Heart left ventricle (tissue), 13 donors: ENCODE measurements at regions not wholly inside any gene's neighbourhood (a gene's known extent, or its start where the extent isn't known, plus 50 kb on each side); places are given as distances from the start of the nearest gene placed in this dataset.

Experiments
- POLR2A ChIP-seq, 2 donors: fragments of 450-650 bp; IDR thresholded peaks; one replicate each; pipeline ENCODE4 v1.6.1; 2017; ENCODE audit warnings: antibody characterized with exemption in 2 of 2, mild to moderate bottlenecking in 2 of 2, moderate library complexity in 2 of 2
- TF ChIP-seq, protein P1 (sequence below), 12 donors: fragments of 200-600 bp; sonication (generic) in 4 of 12; IDR thresholded peaks; one replicate each; pipeline versions ENCODE4 v1.5.0 to v1.8.0; 2018 to 2022; ENCODE audit warnings: antibody characterized with exemption in 12 of 12, mild to moderate bottlenecking in 5 of 12
- donor health status: ischemic (EF 13 %, LVEDD 7.1; RV severe dilation, severe dysfunction).
- donor health status: DM: no; HTN: yes; CAD: no.
- donor health status: DM: no; HTN: no; CAD: no.
- donor health status: ischemic (EF 25% LVEDD 6.9; RV normal size, moderate dysfunction).
- donor health status: ischemic (EF 25% LVEDD 5.7; RV mildly dilated, moderate dysfunction).
- donor health status: ischemic (EF 35%, LVEDD 5.7; RV mildly dilated, moderate dysfunction).
- donor health status: nonischemic (EF 11% LVEDD 7.7; RV severe dilation, severe dysfunction).
- donor health status: DM: yes; HTN: yes; CAD: no.
- donor health status: PGD.
- donor health status: ischemic (EF 29% LVEDD 5.4; RV normal size, mild dysfunction).
- donor health status: nonischemic (EF 23%, LVEDD 6.1; RV moderate dilation, normal function).

DNA sequence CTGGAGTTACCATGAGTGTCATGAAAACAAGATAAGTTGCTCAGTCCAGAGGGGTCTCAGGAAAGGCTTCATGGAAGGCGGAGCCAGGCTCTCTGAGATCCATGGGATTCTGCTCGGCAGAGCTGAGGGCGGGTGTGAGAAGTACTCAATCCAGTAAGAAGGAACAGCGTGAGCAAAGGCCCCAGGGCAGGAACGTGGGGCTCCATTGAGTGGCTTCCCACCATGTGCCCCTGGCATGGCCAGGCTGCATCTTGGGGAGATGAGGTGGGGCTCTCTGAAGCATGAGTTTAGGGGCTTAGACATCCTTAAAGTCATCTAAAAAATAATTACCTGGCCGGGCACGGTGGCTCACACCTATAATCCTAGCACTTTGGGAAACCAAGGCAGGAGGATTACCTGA is 58.0 kb downstream of the ARL6IP4 start:
- TF ChIP-seq, protein P1, sequence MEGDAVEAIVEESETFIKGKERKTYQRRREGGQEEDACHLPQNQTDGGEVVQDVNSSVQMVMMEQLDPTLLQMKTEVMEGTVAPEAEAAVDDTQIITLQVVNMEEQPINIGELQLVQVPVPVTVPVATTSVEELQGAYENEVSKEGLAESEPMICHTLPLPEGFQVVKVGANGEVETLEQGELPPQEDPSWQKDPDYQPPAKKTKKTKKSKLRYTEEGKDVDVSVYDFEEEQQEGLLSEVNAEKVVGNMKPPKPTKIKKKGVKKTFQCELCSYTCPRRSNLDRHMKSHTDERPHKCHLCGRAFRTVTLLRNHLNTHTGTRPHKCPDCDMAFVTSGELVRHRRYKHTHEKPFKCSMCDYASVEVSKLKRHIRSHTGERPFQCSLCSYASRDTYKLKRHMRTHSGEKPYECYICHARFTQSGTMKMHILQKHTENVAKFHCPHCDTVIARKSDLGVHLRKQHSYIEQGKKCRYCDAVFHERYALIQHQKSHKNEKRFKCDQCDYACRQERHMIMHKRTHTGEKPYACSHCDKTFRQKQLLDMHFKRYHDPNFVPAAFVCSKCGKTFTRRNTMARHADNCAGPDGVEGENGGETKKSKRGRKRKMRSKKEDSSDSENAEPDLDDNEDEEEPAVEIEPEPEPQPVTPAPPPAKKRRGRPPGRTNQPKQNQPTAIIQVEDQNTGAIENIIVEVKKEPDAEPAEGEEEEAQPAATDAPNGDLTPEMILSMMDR (IDR thresholded peaks at IDR 0.05): no peak
- TF ChIP-seq POLR2A (IDR thresholded peaks at IDR 0.05): no peak
